Stimulated activated CD8-positive, alpha-beta memory T cell treated with anti-CD3 and anti-CD28 coated beads, Interleukin-7, amount 100 ng/mL, for 1 hour (primary cell): ENCODE measurements at regions not wholly inside any gene's neighbourhood (a gene's known extent, or its start where the extent isn't known, plus 50 kb on each side); places are given as distances from the start of the nearest gene placed in this dataset.
"Not testable (repeated sequence)": the region's sequence is repeated elsewhere in the genome, so short reads cannot be mapped to it uniquely, and the experiment has no call there.

Source experiments
- DNase-seq, 2 donors: peaks; one replicate each; pipeline ENCODE4 v3.0.0-alpha.2; 2020; ENCODE audit warnings: low read depth in 2 of 2

- no peak for DNase-seq
These were observed 72.8 kb upstream of the ANKH start for GRCh38 chr5:14944350-14944739.

DNA sequence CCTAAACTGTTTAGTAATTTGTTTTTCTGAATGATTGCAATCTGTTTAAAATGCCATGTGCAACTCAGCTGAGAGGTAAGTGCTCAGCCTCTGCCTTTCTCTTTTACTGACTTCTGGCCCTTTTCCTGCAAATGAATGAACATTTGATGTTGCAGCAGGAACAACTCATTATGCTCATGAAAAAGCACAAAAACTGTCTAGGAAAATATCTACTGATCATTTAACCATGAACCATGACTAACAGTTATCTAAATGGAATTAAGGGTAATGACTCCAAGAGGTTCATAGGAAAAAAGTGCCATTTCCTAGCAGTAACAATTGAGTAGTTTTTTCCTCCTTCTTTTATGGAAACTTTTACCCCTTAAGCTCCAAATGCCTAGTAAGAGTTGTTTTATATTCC is 70.6 kb upstream of the ANKH start:
- no peak for DNase-seq

- DNase-seq, result no peak
These were observed 65.7 kb upstream of the ANKH start for GRCh38 chr5:14937254-14937653.

DNA sequence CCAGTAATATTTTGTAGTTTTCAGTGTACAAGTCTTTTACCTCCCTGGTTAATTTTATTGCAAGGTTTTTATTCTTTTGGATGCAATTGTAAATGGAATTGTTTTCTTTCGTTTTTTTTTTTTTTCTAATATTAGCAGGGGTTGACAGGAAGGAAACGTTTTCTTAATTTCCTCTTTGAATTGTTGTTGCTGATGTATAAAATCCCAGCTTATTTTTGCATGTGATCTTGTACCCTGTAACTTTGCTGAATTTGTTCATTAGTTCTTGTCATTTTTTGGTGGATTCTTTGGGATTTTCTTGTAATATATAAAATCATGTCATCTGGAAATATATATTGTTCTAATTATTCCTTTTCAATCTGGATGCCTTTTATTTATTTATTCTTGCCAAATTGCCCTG is 65.0 kb upstream of the ANKH start:
- no peak for DNase-seq

DNA sequence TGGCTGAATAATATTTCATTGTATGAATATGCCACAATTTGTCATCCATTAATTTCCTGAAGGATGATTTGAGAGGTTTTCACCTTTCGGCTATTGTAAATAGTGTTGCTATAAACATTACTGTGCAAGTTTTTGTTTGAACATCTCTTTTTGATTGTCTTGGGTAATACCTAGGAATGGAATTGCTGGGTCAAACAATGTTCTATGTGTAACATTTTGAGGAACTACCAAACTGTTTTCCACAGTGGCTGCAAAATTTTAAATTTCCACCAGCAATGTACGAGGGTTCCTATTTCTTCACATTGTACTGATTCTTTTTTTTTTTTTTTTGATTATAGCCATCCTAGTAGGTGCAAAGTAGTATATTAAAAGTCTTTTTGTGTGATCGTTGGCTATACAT is 63.8 kb upstream of the ANKH start:
- DNase-seq, result no peak

DNA sequence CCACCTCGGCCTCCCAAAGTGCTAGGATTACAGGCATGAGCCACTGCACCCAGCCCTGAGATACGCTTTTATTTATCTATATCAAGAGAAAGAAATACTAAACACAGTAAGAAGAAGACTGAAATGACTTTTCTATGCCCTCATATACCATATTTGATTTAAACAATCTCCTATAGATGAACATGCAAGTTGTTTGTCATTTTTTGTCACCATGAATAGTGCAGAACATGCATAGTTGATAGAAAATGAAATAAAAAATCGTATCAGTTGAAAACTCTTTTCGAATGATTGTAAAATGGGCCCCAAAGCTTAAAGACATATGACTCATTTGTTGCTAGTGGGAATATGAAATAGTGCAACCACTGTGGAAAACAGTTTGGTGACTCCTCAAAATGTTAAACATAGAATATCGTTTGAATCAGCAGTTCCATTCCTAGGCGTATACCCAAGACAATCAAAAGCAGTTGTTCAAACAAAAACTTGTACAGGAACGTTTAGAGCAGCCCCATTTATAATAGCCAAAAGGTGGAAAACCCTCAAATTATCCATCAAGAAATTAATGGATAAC is 61.4 kb upstream of the ANKH start:
- no peak for DNase-seq

- DNase-seq, result no peak
These were observed 58.9 kb upstream of the ANKH start for GRCh38 chr5:14930486-14930885.

DNA sequence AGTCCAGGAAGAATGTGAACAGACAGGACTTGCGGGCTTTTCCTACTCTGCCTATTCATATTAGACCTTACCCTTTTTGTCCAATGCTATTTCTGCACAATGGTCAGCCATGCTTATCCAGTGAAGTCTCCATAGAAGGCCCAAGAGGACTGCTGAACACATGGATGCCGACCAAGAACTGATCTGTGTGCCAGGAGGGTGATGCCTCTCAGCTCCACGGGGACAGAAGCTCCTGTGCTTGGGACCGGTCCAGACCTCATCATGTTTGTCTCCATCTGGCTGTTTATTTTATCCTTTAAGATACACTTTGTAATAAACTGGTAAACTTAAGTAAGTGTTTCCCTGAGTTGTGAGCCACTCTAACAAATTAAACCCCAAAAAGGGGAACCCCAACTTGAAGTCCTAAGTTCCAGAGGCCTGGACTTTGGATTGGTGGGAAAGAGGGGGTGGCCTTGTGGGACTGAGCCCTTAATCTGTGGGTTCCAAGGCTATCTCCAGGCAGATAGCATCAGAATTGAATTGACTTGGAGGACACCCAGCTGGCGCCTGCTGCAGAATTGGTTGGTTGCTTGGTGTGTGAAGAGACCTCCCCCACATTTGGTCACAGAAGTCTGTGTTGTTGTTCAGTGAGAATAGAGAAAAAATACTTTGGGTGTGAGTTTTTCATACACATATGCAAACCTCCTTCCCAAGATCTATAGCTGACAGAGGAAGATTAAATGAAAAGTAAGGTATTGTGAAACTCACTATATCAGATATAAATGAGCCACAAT is 57.9 kb upstream of the ANKH start:
- no peak for DNase-seq

- DNase-seq, result no peak
These were observed 57.1 kb upstream of the ANKH start for GRCh38 chr5:14928661-14929060.

GRCh38 chr5:14925326-14925725 is 53.7 kb upstream of the ANKH start:
- DNase-seq, result no peak

DNA sequence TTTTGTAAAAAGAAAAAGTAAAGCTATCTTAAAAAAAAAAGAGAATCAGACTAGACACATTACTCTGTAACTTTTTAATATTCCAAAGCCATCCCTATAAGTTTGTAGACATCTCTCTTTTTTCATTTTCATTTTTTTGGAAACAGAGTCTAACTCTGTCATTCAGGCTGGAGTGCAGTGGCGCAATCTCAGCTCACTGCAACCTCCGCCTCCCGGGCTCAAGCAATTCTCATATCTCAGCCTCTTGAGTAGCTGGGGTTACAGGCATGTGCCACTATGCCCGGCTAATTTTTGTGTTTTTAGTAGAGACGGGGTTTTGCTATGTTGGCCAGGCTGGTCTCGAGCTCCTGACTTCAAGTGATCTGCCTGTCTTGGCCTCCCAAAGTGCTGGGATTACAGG is 51.4 kb upstream of the ANKH start:
- not testable (repeated sequence) for DNase-seq

- no peak for DNase-seq
These were observed 50.9 kb upstream of the ANKH start for GRCh38 chr5:14922456-14922855.
